Mammary epithelial cell (primary cell): ENCODE measurements at regions not wholly inside any gene's neighbourhood (a gene's known extent, or its start where the extent isn't known, plus 50 kb on each side); places are given as distances from the start of the nearest gene placed in this dataset.

Experiments used
- EZH2 ChIP-seq: IDR thresholded peaks from 2 replicates; pipeline ENCODE4 v1.6.1; 2012; ENCODE audit warnings: low read length, inconsistent platforms, borderline replicate concordance
- TF ChIP-seq, protein P1 (sequence below), 2 donors: IDR thresholded peaks in 1 of 2; conservative IDR thresholded peaks in 1 of 2; 2 replicates each; pipeline ENCODE4 v1.5.1; 2011 to 2012; ENCODE audit warnings: inconsistent platforms in 2 of 2, low read length in 2 of 2, mild to moderate bottlenecking in 2 of 2, control low read depth in 1 of 2, low read depth in 1 of 2; ENCODE audit not compliant: insufficient read depth in 1 of 2; ENCODE audit errors: extremely low read depth in 1 of 2

GRCh38 chr3:168647582-168647981, 551.9 kb upstream of the GOLIM4 start:
- TF ChIP-seq, protein P1, sequence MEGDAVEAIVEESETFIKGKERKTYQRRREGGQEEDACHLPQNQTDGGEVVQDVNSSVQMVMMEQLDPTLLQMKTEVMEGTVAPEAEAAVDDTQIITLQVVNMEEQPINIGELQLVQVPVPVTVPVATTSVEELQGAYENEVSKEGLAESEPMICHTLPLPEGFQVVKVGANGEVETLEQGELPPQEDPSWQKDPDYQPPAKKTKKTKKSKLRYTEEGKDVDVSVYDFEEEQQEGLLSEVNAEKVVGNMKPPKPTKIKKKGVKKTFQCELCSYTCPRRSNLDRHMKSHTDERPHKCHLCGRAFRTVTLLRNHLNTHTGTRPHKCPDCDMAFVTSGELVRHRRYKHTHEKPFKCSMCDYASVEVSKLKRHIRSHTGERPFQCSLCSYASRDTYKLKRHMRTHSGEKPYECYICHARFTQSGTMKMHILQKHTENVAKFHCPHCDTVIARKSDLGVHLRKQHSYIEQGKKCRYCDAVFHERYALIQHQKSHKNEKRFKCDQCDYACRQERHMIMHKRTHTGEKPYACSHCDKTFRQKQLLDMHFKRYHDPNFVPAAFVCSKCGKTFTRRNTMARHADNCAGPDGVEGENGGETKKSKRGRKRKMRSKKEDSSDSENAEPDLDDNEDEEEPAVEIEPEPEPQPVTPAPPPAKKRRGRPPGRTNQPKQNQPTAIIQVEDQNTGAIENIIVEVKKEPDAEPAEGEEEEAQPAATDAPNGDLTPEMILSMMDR (conservative IDR thresholded peaks at IDR 0.05 in 1 of 2, IDR thresholded peaks at IDR 0.05 in 1 of 2; ENCODE audit: extremely low read depth in 1 of 2, insufficient read depth in 1 of 2, low read depth in 1 of 2, low read length in 2 of 2), result no peak
- TF ChIP-seq EZH2, result no peak
